Glutamatergic neuron (in vitro differentiated cells): ENCODE measurements at regions not wholly inside any gene's neighbourhood (a gene's known extent, or its start where the extent isn't known, plus 50 kb on each side); places are given as distances from the start of the nearest gene placed in this dataset.
A peak's percentile ranks its signal among the peaks of the same experiment; 100 is the strongest.

ENCODE experiments used
- DNase-seq: peaks from one replicate; pipeline ENCODE4 v3.0.0; 2022
- H3K27ac Mint-ChIP-seq: one replicate; pipeline ENCODE4 v1.8.0; 2020; ENCODE audit warnings: mild to moderate bottlenecking, mixed read lengths, inconsistent platforms; ENCODE audit not compliant: unreplicated experiment
- H3K27me3 Mint-ChIP-seq: one replicate; pipeline ENCODE4 v1.8.0; 2020; ENCODE audit warnings: mild to moderate bottlenecking, moderate library complexity, mixed read lengths, inconsistent platforms; ENCODE audit not compliant: unreplicated experiment
- H3K36me3 Mint-ChIP-seq: one replicate; pipeline ENCODE4 v1.8.0; 2020; ENCODE audit warnings: mild to moderate bottlenecking, mixed read lengths, inconsistent platforms; ENCODE audit not compliant: unreplicated experiment
- H3K4me1 Mint-ChIP-seq: one replicate; pipeline ENCODE4 v1.8.0; 2020; ENCODE audit warnings: mild to moderate bottlenecking, low read depth, mixed read lengths, inconsistent platforms; ENCODE audit not compliant: unreplicated experiment
- H3K4me3 Mint-ChIP-seq: one replicate; pipeline ENCODE4 v1.8.0; 2020; ENCODE audit warnings: mild to moderate bottlenecking, mixed read lengths, inconsistent platforms; ENCODE audit not compliant: unreplicated experiment
- H3K9me3 Mint-ChIP-seq: one replicate; pipeline ENCODE4 v1.8.0; 2020; ENCODE audit warnings: mild to moderate bottlenecking, moderate library complexity, mixed read lengths, inconsistent platforms; ENCODE audit not compliant: unreplicated experiment
- TF ChIP-seq, protein P1 (sequence below): fragments of 200-600 bp; sonication (generic); IDR thresholded peaks from one replicate; pipeline ENCODE4 v1.5.0; 2021; ENCODE audit not compliant: partially characterized antibody, unreplicated experiment

DNA sequence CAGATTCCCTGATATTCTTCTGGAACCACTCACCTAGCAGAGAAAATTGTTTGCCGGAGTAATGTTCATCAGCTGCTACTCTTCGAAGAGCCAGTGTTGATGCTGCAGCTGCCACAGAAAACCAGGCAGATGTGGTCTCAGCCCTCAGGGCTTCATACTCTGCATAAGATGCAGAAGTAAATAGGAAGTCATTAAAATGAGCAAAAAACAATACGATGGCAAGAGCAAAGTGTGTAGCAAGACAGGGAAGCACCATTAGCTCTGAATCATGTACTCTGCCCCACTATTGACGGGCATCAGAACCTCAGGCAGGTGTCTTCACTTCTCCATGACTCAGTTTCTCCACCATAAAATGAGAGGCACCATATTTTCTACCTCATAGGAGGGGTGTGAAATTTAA lies 991.6 kb upstream of the TMEM132C start:
- peaks cover 5% of the 10 kb centered on the region for H3K36me3 Mint-ChIP-seq

GRCh38 chr12:127277882-127278281 lies 989.1 kb upstream of the TMEM132C start:
- no peaks in the 10 kb centered on the region for H3K4me1 Mint-ChIP-seq
- no peaks in the 10 kb centered on the region for H3K27me3 Mint-ChIP-seq

More for the DNA sequence above, 991.6 kb upstream of the TMEM132C start:
- Mint-ChIP-seq H3K9me3 (peaks cover 5% of the 10 kb centered on the region), H3K4me3 (no peak overlapping the region), H3K27ac (no peak overlapping the region), H3K27me3 (peaks cover 1% of the 10 kb centered on the region), H3K4me1 (no peaks in the 10 kb centered on the region)
- TF ChIP-seq, protein P1, sequence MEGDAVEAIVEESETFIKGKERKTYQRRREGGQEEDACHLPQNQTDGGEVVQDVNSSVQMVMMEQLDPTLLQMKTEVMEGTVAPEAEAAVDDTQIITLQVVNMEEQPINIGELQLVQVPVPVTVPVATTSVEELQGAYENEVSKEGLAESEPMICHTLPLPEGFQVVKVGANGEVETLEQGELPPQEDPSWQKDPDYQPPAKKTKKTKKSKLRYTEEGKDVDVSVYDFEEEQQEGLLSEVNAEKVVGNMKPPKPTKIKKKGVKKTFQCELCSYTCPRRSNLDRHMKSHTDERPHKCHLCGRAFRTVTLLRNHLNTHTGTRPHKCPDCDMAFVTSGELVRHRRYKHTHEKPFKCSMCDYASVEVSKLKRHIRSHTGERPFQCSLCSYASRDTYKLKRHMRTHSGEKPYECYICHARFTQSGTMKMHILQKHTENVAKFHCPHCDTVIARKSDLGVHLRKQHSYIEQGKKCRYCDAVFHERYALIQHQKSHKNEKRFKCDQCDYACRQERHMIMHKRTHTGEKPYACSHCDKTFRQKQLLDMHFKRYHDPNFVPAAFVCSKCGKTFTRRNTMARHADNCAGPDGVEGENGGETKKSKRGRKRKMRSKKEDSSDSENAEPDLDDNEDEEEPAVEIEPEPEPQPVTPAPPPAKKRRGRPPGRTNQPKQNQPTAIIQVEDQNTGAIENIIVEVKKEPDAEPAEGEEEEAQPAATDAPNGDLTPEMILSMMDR, result no peak
- no peak for DNase-seq

GRCh38 chr12:127278351-127278750 lies 988.6 kb upstream of the TMEM132C start:
- Mint-ChIP-seq H3K9me3 (peaks cover 5% of the 10 kb centered on the region), H3K36me3 (peaks cover 5% of the 10 kb centered on the region), H3K27ac (no peak overlapping the region), H3K4me3 (no peak overlapping the region), H3K4me1 (no peaks in the 10 kb centered on the region), H3K27me3 (no peaks in the 10 kb centered on the region)
- TF ChIP-seq, protein P1, result no peak
- DNase-seq, result no peak

More at GRCh38 chr12:127277882-127278281, 989.1 kb upstream of the TMEM132C start:
- TF ChIP-seq, protein P1, result no peak
- Mint-ChIP-seq H3K9me3 (peaks cover 5% of the 10 kb centered on the region), H3K36me3 (peaks cover 5% of the 10 kb centered on the region), H3K27ac (no peak overlapping the region), H3K4me3 (no peak overlapping the region)
- no peak for DNase-seq

- Mint-ChIP-seq H3K4me1 (no peaks in the 10 kb centered on the region), H3K9me3 (peaks cover 4% of the 10 kb centered on the region), H3K4me3 (no peak overlapping the region), H3K27ac (no peak overlapping the region), H3K27me3 (no peaks in the 10 kb centered on the region), H3K36me3 (peaks cover 5% of the 10 kb centered on the region)
- DNase-seq, result peak; percentile 69
- TF ChIP-seq, protein P1, result peak; percentile 96
These were observed 986.3 kb upstream of the TMEM132C start for GRCh38 chr12:127280393-127281275.
